ENCODE measurements at regions not wholly inside any gene's neighbourhood (a gene's known extent, or its start where the extent isn't known, plus 50 kb on each side); places are given as distances from the start of the nearest gene placed in this dataset.

DNA sequence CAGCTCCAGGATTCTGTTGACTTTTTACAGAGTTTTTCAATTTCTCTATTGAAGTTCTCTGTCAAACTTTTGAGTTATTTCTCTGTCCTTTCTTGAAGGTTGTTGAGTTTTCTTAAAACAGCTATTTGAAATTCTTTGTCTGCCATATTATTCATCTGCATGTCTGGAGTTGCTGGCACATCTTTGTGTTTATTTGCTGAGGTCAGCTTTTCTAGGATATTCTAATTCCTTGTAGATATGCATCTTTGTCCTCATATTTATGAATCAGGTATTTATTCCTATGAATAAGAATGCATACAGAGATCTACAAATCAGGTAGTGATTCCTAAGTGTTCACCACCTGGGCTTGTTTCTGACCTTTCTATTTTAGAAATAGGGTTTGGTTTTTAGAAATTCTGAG, 546.4 kb downstream of the RAPGEF2 start:
- TF ChIP-seq, protein P1, sequence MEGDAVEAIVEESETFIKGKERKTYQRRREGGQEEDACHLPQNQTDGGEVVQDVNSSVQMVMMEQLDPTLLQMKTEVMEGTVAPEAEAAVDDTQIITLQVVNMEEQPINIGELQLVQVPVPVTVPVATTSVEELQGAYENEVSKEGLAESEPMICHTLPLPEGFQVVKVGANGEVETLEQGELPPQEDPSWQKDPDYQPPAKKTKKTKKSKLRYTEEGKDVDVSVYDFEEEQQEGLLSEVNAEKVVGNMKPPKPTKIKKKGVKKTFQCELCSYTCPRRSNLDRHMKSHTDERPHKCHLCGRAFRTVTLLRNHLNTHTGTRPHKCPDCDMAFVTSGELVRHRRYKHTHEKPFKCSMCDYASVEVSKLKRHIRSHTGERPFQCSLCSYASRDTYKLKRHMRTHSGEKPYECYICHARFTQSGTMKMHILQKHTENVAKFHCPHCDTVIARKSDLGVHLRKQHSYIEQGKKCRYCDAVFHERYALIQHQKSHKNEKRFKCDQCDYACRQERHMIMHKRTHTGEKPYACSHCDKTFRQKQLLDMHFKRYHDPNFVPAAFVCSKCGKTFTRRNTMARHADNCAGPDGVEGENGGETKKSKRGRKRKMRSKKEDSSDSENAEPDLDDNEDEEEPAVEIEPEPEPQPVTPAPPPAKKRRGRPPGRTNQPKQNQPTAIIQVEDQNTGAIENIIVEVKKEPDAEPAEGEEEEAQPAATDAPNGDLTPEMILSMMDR (optimal IDR thresholded peaks at IDR 0.05 in 1 of 3, IDR thresholded peaks at IDR 0.05 in 1 of 3, conservative IDR thresholded peaks at IDR 0.05 in 1 of 3; ENCODE audit: extremely low read depth in 1 of 3, insufficient read depth in 2 of 3, low read length in 3 of 3): no peak
- TF ChIP-seq EZH2 (IDR thresholded peaks at IDR 0.05; ENCODE audit: low read length): no peak

Data from keratinocyte (primary cell).